ENCODE measurements at regions not wholly inside any gene's neighbourhood (a gene's known extent, or its start where the extent isn't known, plus 50 kb on each side); places are given as distances from the start of the nearest gene placed in this dataset.
A peak's percentile ranks its signal among the peaks of the same experiment; 100 is the strongest.

DNA sequence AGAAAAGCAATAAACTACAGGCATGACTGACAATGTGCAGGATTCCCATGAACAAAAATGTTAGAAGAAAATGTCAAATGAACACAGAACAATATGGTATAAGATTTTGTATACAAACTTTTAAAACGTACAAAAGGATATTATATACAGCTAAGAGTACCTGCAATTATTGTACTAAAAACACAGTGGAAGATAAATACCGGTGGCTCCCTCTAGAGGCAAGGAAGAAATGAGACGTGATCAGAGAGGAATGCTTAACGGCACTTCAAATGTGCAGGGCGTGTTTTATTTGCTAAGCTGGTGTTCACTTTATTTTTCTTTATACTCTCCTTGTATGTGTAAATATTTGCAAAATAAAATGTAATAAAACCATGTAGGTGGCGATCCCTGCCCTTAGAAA lies 191.8 kb upstream of the SAMSN1 start:
- no peak for TF ChIP-seq REST (IDR thresholded peaks at IDR 0.05; ENCODE audit: low read depth, low read length)
- TF ChIP-seq CTCF (IDR thresholded peaks at IDR 0.05), result peak; percentile 77
- no peak for TF ChIP-seq POLR2AphosphoS5 (IDR thresholded peaks at IDR 0.05; ENCODE audit: low read depth, low read length)
- TF ChIP-seq TAF1 (IDR thresholded peaks at IDR 0.05; ENCODE audit: borderline replicate concordance, low read depth, low read length), result no peak
- peak; percentile 56 for TF ChIP-seq RAD21 (IDR thresholded peaks at IDR 0.05; ENCODE audit: low read length)
- TF ChIP-seq GATA2 (CRISPR knock-in tag; IDR thresholded peaks at IDR 0.05), result no peak
- TF ChIP-seq RXRA (IDR thresholded peaks at IDR 0.05; ENCODE audit: borderline replicate concordance, low read depth), result no peak
- no peak for TF ChIP-seq EZH2phosphoT487 (IDR thresholded peaks at IDR 0.05; ENCODE audit: borderline replicate concordance, low read depth)
- TF ChIP-seq MAX (IDR thresholded peaks at IDR 0.05; ENCODE audit: low read depth), result no peak
- no peak for TF ChIP-seq YY1 (IDR thresholded peaks at IDR 0.05; ENCODE audit: low read depth)
- TF ChIP-seq USF2 (IDR thresholded peaks at IDR 0.05; ENCODE audit: borderline replicate concordance, low read depth, low read length), result no peak
- no peak for TF ChIP-seq FOXM1 (IDR thresholded peaks at IDR 0.05; ENCODE audit: low read depth)
- no peak for TF ChIP-seq EP300 (IDR thresholded peaks at IDR 0.05; ENCODE audit: borderline replicate concordance in 1 of 2, low read depth in 1 of 2, low read length in 1 of 2)
- TF ChIP-seq SMC3 (IDR thresholded peaks at IDR 0.05; ENCODE audit: low read depth, low read length), result peak; percentile 42

Measured in SK-N-SH (cell line).